MM.1S (cell line): ENCODE measurements at regions not wholly inside any gene's neighbourhood (a gene's known extent, or its start where the extent isn't known, plus 50 kb on each side); places are given as distances from the start of the nearest gene placed in this dataset.

Experiments
- DNase-seq: peaks from one replicate; pipeline ENCODE4 v3.0.0-alpha.2; 2015
- H2AFZ ChIP-seq: fragments of 300-600 bp; sonication (generic); 2 replicates; pipeline ENCODE4 v1.6.0; 2016; ENCODE audit warnings: antibody characterized with exemption, low read length
- H3F3A ChIP-seq: fragments of 300-600 bp; sonication (generic); 2 replicates; pipeline ENCODE4 v1.6.1; 2016; ENCODE audit warnings: mild to moderate bottlenecking, antibody characterized with exemption, low read length, moderate library complexity, mixed read lengths; ENCODE audit not compliant: insufficient read depth
- H3K27ac ChIP-seq: fragments of 300-600 bp; sonication (generic); 2 replicates; pipeline ENCODE4 v1.5.1; 2016; ENCODE audit warnings: mild to moderate bottlenecking, low read length
- H3K27me3 ChIP-seq: fragments of 300-600 bp; sonication (generic); replicated peaks from 2 replicates; pipeline ENCODE4 v1.6.0; 2016; ENCODE audit warnings: low read length; ENCODE audit not compliant: insufficient read depth
- H3K36me3 ChIP-seq: fragments of 300-600 bp; sonication (generic); replicated peaks from 2 replicates; pipeline ENCODE4 v1.6.1; 2016; ENCODE audit warnings: mild to moderate bottlenecking, low read length, mixed read lengths; ENCODE audit not compliant: insufficient read depth
- H3K4me1 ChIP-seq: fragments of 300-600 bp; sonication (generic); 2 replicates; pipeline ENCODE4 v1.6.1; 2016; ENCODE audit warnings: low read length, mixed read lengths
- H3K4me2 ChIP-seq: fragments of 300-600 bp; sonication (generic); 2 replicates; pipeline ENCODE4 v1.6.0; 2016; ENCODE audit warnings: low read depth, low read length
- H3K4me3 ChIP-seq: fragments of 300-600 bp; sonication (generic); 2 replicates; pipeline ENCODE4 v1.5.1; 2016; ENCODE audit warnings: low read length, mixed read lengths
- H3K79me2 ChIP-seq: fragments of 300-600 bp; sonication (generic); 2 replicates; pipeline ENCODE4 v1.6.1; 2016; ENCODE audit warnings: mixed run types, low read length, mixed read lengths
- H3K9ac ChIP-seq: fragments of 300-600 bp; sonication (generic); 2 replicates; pipeline ENCODE4 v1.6.1; 2016; ENCODE audit warnings: low read length, mixed read lengths
- H3K9me2 ChIP-seq: fragments of 300-600 bp; sonication (generic); replicated peaks from 2 replicates; pipeline ENCODE4 v1.6.1; 2016; ENCODE audit warnings: mild to moderate bottlenecking, low read length, mixed read lengths; ENCODE audit not compliant: insufficient read depth
- H3K9me3 ChIP-seq: fragments of 300-600 bp; sonication (generic); replicated peaks from 2 replicates; pipeline ENCODE4 v1.6.1; 2016; ENCODE audit warnings: mild to moderate bottlenecking, low read length, mixed read lengths; ENCODE audit not compliant: insufficient read depth
- H4K20me1 ChIP-seq: fragments of 300-600 bp; sonication (generic); 2 replicates; pipeline ENCODE4 v1.6.1; 2016; ENCODE audit warnings: mild to moderate bottlenecking, low read length, moderate library complexity, mixed read lengths; ENCODE audit not compliant: insufficient read depth
- EZH2 ChIP-seq: fragments of 300-600 bp; sonication (generic); optimal IDR thresholded peaks from 2 replicates; pipeline ENCODE3; 2017; ENCODE audit warnings: low read depth, mild to moderate bottlenecking, antibody characterized with exemption, low read length, mixed read lengths
- EZH2phosphoT487 ChIP-seq: fragments of 300-600 bp; sonication (generic); IDR thresholded peaks from 2 replicates; pipeline ENCODE4 v1.6.1; 2018; ENCODE audit warnings: antibody characterized with exemption, low read length
- TF ChIP-seq, protein P1 (sequence below): fragments of 300-600 bp; sonication (generic); IDR thresholded peaks from 2 replicates; pipeline ENCODE4 v1.5.1; 2016; ENCODE audit warnings: antibody characterized with exemption, low read length, mixed read lengths

DNA sequence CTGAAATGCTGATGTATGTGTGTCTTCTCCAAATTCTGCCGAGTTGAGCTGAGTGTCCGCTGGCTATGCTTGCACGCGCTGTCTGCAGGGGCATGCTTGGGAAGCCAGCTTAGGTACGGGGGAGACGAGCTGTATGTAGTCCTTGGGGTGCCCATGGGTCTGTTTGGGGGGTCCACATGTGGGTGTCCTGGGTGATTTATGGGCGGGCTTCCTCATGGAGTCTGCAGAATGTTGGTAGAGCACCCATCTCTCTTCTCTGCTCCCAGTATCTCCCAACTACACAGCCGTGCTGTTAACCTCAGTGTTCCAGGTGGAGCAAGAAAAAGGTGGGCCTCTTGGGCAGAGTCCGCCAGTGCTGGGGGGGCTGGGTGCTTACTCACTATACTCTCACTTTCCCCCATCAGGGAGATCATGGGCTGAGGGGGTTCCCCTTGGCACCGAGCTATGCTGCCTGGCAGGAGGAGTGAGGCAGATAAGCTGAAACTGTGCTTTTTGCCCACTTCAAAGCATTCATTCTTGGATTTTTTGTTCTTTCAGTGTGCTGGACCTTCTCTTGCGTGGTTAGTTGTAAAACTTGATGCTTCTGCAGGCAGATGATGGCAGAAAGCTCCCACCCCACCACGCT lies 128.2 kb upstream of the ALKAL2 start:
- TF ChIP-seq EZH2, result no peak
- TF ChIP-seq, protein P1, sequence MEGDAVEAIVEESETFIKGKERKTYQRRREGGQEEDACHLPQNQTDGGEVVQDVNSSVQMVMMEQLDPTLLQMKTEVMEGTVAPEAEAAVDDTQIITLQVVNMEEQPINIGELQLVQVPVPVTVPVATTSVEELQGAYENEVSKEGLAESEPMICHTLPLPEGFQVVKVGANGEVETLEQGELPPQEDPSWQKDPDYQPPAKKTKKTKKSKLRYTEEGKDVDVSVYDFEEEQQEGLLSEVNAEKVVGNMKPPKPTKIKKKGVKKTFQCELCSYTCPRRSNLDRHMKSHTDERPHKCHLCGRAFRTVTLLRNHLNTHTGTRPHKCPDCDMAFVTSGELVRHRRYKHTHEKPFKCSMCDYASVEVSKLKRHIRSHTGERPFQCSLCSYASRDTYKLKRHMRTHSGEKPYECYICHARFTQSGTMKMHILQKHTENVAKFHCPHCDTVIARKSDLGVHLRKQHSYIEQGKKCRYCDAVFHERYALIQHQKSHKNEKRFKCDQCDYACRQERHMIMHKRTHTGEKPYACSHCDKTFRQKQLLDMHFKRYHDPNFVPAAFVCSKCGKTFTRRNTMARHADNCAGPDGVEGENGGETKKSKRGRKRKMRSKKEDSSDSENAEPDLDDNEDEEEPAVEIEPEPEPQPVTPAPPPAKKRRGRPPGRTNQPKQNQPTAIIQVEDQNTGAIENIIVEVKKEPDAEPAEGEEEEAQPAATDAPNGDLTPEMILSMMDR, result no peak
- no peak for TF ChIP-seq EZH2phosphoT487
- H3K9me3 ChIP-seq, result no peaks in the 10 kb centered on the region
- H4K20me1 ChIP-seq, result no peaks in the 10 kb centered on the region
- no peak overlapping the region for H3K4me2 ChIP-seq
- H3K9me2 ChIP-seq, result no peaks in the 10 kb centered on the region
- H3K27ac ChIP-seq, result no peak overlapping the region
- no peak overlapping the region for H3K4me3 ChIP-seq
- H3K9ac ChIP-seq, result no peak overlapping the region
- no peak for DNase-seq
- H3K79me2 ChIP-seq, result no peaks in the 10 kb centered on the region
- H3K36me3 ChIP-seq, result no peaks in the 10 kb centered on the region
- no peaks in the 10 kb centered on the region for H3K27me3 ChIP-seq
- no peak overlapping the region for H2AFZ ChIP-seq
- H3F3A ChIP-seq, result no peaks in the 10 kb centered on the region
- no peaks in the 10 kb centered on the region for H3K4me1 ChIP-seq

DNA sequence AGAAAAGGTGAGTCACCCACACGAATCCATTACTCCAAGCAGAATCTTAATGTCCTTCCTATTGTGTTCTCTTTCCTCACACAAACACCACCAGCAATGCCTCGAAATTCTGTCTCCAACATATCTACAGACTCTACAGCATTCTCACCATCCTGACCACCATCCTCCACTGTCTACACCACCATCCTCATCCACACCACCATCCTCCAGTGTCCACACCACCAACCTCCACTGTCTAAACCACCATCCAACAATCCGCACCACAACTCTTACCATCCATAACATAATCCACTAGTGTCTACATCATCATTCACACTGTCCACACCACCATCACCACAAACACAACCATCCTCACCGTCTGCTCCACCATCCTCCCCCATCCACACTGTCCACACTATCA lies 121.6 kb upstream of the ALKAL2 start:
- Histone ChIP-seq H3F3A (no peaks in the 10 kb centered on the region), H3K27ac (no peak overlapping the region), H3K4me1 (no peaks in the 10 kb centered on the region), H3K27me3 (no peaks in the 10 kb centered on the region), H2AFZ (no peak overlapping the region), H4K20me1 (no peaks in the 10 kb centered on the region), H3K9ac (no peak overlapping the region), H3K4me3 (no peak overlapping the region), H3K9me2 (no peaks in the 10 kb centered on the region), H3K4me2 (no peak overlapping the region), H3K36me3 (no peaks in the 10 kb centered on the region), H3K9me3 (no peaks in the 10 kb centered on the region), H3K79me2 (no peaks in the 10 kb centered on the region)
- TF ChIP-seq EZH2, result no peak
- no peak for TF ChIP-seq EZH2phosphoT487
- TF ChIP-seq, protein P1, result no peak
- no peak for DNase-seq

DNA sequence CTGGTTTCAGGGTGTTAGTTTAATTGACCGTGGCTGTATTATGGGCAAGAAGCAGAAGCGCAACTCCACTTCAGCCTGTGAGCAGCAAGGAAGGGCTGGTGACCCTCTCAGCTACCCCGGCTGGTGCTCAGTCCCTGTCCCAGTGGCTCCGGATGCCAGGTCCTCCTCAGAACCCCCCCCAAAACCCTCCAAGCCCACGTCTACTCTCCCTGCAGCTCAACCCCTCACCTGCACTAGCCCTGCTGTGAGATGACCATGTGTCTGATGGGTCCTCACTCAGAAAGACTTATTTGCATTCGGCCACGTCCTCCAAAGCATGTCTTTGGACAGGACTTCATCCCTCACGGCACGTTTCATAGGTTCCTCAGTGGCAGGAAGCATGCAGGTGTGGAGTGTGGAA lies 119.7 kb upstream of the ALKAL2 start:
- no peaks in the 10 kb centered on the region for H3K27me3 ChIP-seq
- no peaks in the 10 kb centered on the region for H3K9me2 ChIP-seq
- no peaks in the 10 kb centered on the region for H3K4me1 ChIP-seq
- TF ChIP-seq EZH2phosphoT487, result no peak
- H3F3A ChIP-seq, result no peaks in the 10 kb centered on the region
- no peak overlapping the region for H3K9ac ChIP-seq
- H4K20me1 ChIP-seq, result no peaks in the 10 kb centered on the region
- no peak overlapping the region for H3K27ac ChIP-seq
- DNase-seq, result no peak
- no peak overlapping the region for H3K4me3 ChIP-seq
- no peak overlapping the region for H3K4me2 ChIP-seq
- no peaks in the 10 kb centered on the region for H3K36me3 ChIP-seq
- no peaks in the 10 kb centered on the region for H3K79me2 ChIP-seq
- no peaks in the 10 kb centered on the region for H3K9me3 ChIP-seq
- H2AFZ ChIP-seq, result no peak overlapping the region

DNA sequence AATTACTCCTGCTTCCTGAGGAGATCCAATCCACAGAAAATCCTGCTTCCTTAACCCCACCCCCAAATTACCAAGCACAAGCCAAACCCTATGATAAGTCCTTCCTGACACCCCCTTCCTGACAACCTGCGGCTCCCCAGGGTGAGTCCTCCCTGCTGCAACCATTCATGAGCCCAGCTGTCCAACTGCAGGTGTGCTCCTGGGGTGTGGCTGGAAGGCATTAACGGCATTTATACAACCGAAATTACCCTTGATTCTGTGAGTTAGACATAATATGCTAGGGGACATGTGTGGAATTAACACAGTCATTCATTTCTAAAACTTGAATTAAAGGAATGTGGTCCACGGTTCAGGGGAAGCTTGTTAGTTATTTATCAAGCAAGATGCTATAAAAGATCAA lies 119.0 kb upstream of the ALKAL2 start:
- DNase-seq, result no peak
- Histone ChIP-seq H3K9me3 (no peaks in the 10 kb centered on the region), H3K4me3 (no peak overlapping the region), H3K4me1 (no peaks in the 10 kb centered on the region), H3K27ac (no peak overlapping the region), H3K9ac (no peak overlapping the region), H3K27me3 (no peaks in the 10 kb centered on the region), H4K20me1 (no peaks in the 10 kb centered on the region), H3K36me3 (no peaks in the 10 kb centered on the region), H2AFZ (no peak overlapping the region), H3K4me2 (no peak overlapping the region), H3K79me2 (no peaks in the 10 kb centered on the region), H3K9me2 (no peaks in the 10 kb centered on the region), H3F3A (no peaks in the 10 kb centered on the region)
- no peak for TF ChIP-seq EZH2phosphoT487
- no peak for TF ChIP-seq EZH2
- TF ChIP-seq, protein P1, result no peak
